Brain microvascular endothelial cell (primary cell): ENCODE measurements at regions not wholly inside any gene's neighbourhood (a gene's known extent, or its start where the extent isn't known, plus 50 kb on each side); places are given as distances from the start of the nearest gene placed in this dataset.
A peak's percentile ranks its signal among the peaks of the same experiment; 100 is the strongest.

ENCODE experiments used
- DNase-seq: peaks from one replicate; pipeline ENCODE4 v3.0.0-alpha.2; 2020
- H3K27ac ChIP-seq: fragments of 250-450 bp; sonication (Bioruptor Pico); 2 replicates; pipeline ENCODE4 v1.5.1; 2020; ENCODE audit warnings: mild to moderate bottlenecking, moderate library complexity
- H3K27me3 ChIP-seq: fragments of 250-450 bp; sonication (Bioruptor Pico); replicated peaks from 2 replicates; pipeline ENCODE4 v1.5.1; 2020; ENCODE audit warnings: mild to moderate bottlenecking
- H3K36me3 ChIP-seq: fragments of 250-450 bp; sonication (Bioruptor Pico); replicated peaks from 2 replicates; pipeline ENCODE4 v1.5.1; 2020; ENCODE audit warnings: mild to moderate bottlenecking
- H3K4me3 ChIP-seq: 2 replicates; pipeline ENCODE4 v1.5.1; 2011; ENCODE audit warnings: low read depth, mild to moderate bottlenecking, control low read depth, low read length, moderate library complexity
- in situ Hi-C: cut with HindIII; loops from 2 replicates; pipeline ENCODE4 v1.10.0; 2017; ENCODE audit warnings: low sequenced_read_pairs, low pct_ligation_motif_present
- TF ChIP-seq, protein P1 (sequence below): IDR thresholded peaks from 2 replicates; pipeline ENCODE4 v1.5.1; 2011; ENCODE audit warnings: low read depth, mild to moderate bottlenecking, moderate library complexity, low read length, control low read depth, inconsistent platforms; ENCODE audit errors: missing control alignments

DNA sequence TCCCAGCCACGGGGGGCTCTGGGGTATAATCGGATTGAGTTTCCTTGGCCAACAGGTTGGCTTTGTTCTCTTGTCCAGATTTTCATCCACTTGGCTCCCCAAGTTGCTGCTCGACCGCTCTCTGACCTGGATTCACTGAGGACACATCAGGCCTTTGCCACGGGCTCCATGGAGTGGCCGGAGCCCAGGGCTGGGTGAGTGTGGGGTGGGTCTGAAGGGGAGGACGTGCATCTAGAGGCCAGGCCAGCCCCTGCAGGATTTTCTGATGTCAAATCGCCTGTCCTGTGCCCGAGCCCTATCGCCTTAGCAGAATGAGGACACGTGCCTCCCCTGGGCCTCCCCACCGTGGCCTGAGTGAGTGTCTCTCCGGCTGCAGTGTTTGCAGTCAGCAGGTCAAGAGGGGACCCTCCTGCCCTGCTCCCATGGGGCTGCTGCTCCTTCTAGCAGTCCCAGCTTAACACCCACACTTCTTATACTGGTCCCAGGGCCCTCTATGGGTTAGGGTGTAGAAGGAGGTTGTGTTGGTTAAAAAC, 89.1 kb upstream of the BOD1 start:
- DNase-seq: no peak
- H3K27me3 ChIP-seq: no peaks in the 10 kb centered on the region
- no peak overlapping the region for H3K27ac ChIP-seq
- TF ChIP-seq, protein P1, sequence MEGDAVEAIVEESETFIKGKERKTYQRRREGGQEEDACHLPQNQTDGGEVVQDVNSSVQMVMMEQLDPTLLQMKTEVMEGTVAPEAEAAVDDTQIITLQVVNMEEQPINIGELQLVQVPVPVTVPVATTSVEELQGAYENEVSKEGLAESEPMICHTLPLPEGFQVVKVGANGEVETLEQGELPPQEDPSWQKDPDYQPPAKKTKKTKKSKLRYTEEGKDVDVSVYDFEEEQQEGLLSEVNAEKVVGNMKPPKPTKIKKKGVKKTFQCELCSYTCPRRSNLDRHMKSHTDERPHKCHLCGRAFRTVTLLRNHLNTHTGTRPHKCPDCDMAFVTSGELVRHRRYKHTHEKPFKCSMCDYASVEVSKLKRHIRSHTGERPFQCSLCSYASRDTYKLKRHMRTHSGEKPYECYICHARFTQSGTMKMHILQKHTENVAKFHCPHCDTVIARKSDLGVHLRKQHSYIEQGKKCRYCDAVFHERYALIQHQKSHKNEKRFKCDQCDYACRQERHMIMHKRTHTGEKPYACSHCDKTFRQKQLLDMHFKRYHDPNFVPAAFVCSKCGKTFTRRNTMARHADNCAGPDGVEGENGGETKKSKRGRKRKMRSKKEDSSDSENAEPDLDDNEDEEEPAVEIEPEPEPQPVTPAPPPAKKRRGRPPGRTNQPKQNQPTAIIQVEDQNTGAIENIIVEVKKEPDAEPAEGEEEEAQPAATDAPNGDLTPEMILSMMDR: no peak
- H3K4me3 ChIP-seq: no peak overlapping the region
- no peaks in the 10 kb centered on the region for H3K36me3 ChIP-seq
- in situ Hi-C loops: no loop called here

DNA sequence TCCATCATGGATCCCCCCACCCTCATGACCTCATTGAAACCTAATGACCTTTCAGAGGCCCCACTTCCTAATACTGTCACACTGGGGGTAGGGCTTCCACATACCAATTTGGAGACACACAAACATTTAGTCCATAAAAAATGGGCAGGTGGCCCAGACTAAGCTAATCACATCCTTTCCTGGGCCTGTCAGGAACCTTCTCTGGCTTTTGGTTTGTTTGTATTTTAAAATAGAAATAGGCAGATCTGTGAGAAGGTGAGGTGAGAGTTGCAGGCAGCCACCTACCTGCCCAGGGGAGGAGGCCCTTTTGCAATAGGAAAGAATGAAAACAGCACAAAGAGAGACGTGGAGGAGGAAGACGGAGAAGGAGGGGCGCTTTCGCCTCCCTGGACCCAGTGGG, 90.2 kb upstream of the BOD1 start:
- TF ChIP-seq, protein P1: no peak
- Histone ChIP-seq H3K36me3 (no peaks in the 10 kb centered on the region), H3K27ac (no peak overlapping the region), H3K27me3 (no peaks in the 10 kb centered on the region), H3K4me3 (no peak overlapping the region)
- DNase-seq: no peak
- in situ Hi-C loops: no loop called here

DNA sequence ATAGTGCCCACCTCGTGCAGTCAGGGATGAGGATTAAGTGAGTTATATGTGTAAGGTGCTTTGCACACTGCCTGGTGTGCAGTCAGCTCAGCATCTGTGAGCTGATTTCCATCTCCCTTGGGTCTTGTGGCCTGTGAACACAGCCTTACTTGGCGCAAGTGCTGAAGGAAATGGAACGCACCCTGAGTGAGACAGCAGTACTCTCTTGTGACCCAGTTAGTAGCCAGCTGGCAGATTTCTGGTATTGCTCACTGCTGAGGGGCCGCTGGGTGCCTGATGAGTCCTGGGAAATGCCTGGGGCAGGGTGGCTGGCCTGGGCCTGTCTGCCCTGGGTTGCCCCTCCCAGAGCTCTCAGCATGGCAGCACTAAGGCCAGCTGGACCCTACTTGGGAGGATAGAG, 90.9 kb upstream of the BOD1 start:
- DNase-seq: peak; percentile 65
- Histone ChIP-seq H3K27me3 (no peaks in the 10 kb centered on the region), H3K4me3 (no peak overlapping the region), H3K27ac (no peak overlapping the region), H3K36me3 (no peaks in the 10 kb centered on the region)
- TF ChIP-seq, protein P1: no peak
- in situ Hi-C loops: no loop called here

DNA sequence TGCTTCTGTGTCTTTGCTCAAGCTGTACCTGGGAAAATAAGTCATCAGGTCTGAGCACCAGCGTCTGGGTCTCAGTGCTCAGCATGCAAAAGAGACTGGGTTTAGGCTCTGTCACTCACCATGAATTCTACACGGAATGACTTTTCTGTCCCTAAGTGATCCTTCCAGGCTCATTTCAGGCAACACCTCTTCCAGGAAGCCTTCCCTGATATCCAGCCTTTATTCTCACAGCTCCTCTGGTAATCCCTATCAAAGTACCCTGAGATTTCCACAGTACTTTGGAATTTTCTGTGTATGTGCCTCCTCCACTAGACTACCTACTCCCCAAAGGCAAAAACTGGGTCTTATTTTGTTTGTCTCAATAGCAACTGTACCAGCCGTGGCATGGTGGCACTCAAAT, 92.7 kb upstream of the BOD1 start:
- no peaks in the 10 kb centered on the region for H3K27me3 ChIP-seq
- H3K27ac ChIP-seq: no peak overlapping the region
- TF ChIP-seq, protein P1: no peak
- no peak for DNase-seq
- in situ Hi-C loops: no loop called here
- H3K36me3 ChIP-seq: no peaks in the 10 kb centered on the region
- H3K4me3 ChIP-seq: no peak overlapping the region

DNA sequence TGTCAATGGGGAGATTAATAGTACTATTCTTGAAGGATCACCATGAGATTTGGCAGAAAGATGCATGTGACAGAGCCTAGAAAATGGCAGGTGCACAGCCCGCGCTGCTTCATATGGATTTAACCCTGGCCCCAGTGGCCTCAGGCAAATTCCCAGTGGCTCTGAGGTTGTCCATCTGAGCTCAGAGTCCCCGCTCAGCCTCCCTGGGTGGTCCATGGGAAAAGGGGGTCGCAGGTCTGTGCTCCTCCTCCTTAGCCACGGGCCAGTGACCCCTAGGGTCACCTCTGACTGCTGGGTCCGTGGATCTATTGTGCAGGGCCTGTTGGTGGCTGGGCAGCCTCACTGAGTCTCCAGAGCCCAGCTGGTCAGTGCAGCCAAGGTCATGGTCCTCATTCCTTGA, 93.3 kb upstream of the BOD1 start:
- H3K36me3 ChIP-seq: no peaks in the 10 kb centered on the region
- H3K4me3 ChIP-seq: no peak overlapping the region
- in situ Hi-C loops: no loop called here
- H3K27ac ChIP-seq: no peak overlapping the region
- TF ChIP-seq, protein P1: no peak
- DNase-seq: no peak
- no peaks in the 10 kb centered on the region for H3K27me3 ChIP-seq

DNA sequence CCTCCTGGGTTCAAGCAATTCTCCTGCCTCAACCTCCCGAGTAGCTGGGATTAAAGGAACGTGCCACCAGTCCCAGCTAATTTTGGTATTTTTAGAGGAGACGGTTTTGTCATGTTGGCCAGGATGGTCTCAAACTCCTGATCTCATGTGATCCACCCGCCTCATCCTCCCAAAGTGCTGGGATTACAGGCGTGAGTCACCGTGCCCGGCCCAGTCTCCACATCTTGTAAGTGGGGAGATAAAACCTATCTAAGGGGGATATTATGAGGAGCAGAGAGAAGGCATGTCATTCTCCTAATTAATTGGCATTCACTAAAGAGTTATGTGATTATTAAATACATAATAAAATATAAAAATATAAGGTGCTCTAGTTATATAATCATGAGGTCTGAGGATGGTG, 94.1 kb upstream of the BOD1 start:
- H3K27ac ChIP-seq: no peak overlapping the region
- in situ Hi-C loops: no loop called here
- DNase-seq: no peak
- no peaks in the 10 kb centered on the region for H3K27me3 ChIP-seq
- H3K36me3 ChIP-seq: no peaks in the 10 kb centered on the region
- TF ChIP-seq, protein P1: no peak
- H3K4me3 ChIP-seq: no peak overlapping the region
